Mesenchymal stem cell (in vitro differentiated cells and primary cell): ENCODE measurements at regions not wholly inside any gene's neighbourhood (a gene's known extent, or its start where the extent isn't known, plus 50 kb on each side); places are given as distances from the start of the nearest gene placed in this dataset.

Source experiments
- DNase-seq: peaks from one replicate; pipeline ENCODE4 v3.0.0-alpha.2; 2013
- H2AFZ ChIP-seq: one replicate; pipeline ENCODE4 v1.6.1; 2013; ENCODE audit warnings: low read depth, mild to moderate bottlenecking, control low read depth, inconsistent platforms, low read length, moderate library complexity
- H2AK5ac ChIP-seq: 2 replicates; pipeline ENCODE4 v1.6.1; 2013; ENCODE audit warnings: low read length, moderate library complexity, mild to moderate bottlenecking, inconsistent platforms; ENCODE audit not compliant: severe bottlenecking
- H2BK120ac ChIP-seq: one replicate; pipeline ENCODE4 v1.6.1; 2013; ENCODE audit warnings: low read depth, mild to moderate bottlenecking, inconsistent platforms, low read length, moderate library complexity
- H2BK12ac ChIP-seq, 2 experiments: one replicate each; pipeline ENCODE4 v1.6.1; 2013; ENCODE audit warnings: inconsistent platforms in 2 of 2, low read length in 2 of 2, mild to moderate bottlenecking in 2 of 2, moderate library complexity in 2 of 2, control low read depth in 1 of 2
- H2BK15ac ChIP-seq: one replicate; pipeline ENCODE4 v1.6.1; 2013; ENCODE audit warnings: mild to moderate bottlenecking, low read depth, inconsistent platforms; ENCODE audit not compliant: poor library complexity, severe bottlenecking
- H2BK5ac ChIP-seq: 2 replicates; pipeline ENCODE4 v1.6.1; 2013; ENCODE audit warnings: low read depth, mild to moderate bottlenecking, low read length, control low read depth, inconsistent platforms; ENCODE audit not compliant: poor library complexity, severe bottlenecking
- H3K14ac ChIP-seq, 2 experiments: one replicate each; pipeline ENCODE4 v1.6.1; 2013; ENCODE audit warnings: inconsistent platforms in 2 of 2, low read length in 2 of 2, control low read depth in 1 of 2, mild to moderate bottlenecking in 1 of 2, moderate library complexity in 1 of 2
- H3K18ac ChIP-seq, 2 experiments: one replicate each; pipeline ENCODE4 v1.6.1; 2013; ENCODE audit warnings: inconsistent platforms in 2 of 2, low read length in 2 of 2, control low read depth in 1 of 2, low read depth in 1 of 2, mild to moderate bottlenecking in 1 of 2
- H3K23ac ChIP-seq, 2 experiments: one replicate each; pipeline ENCODE4 v1.6.1; 2013; ENCODE audit warnings: inconsistent platforms in 2 of 2, low read length in 2 of 2, mild to moderate bottlenecking in 2 of 2, moderate library complexity in 2 of 2, control low read depth in 1 of 2
- H3K27ac ChIP-seq: 2 replicates; pipeline ENCODE4 v1.5.1; 2013; ENCODE audit warnings: mild to moderate bottlenecking, moderate library complexity, low read length, control low read depth, inconsistent platforms; ENCODE audit not compliant: poor library complexity, severe bottlenecking
- H3K27me3 ChIP-seq, 2 experiments: 2 replicates each; pipeline versions ENCODE4 v1.6.1 to v1.7.0; 2013; ENCODE audit warnings: low read length in 2 of 2, mild to moderate bottlenecking in 2 of 2, moderate library complexity in 2 of 2, control low read depth in 1 of 2, inconsistent platforms in 1 of 2; ENCODE audit not compliant: control insufficient read depth in 1 of 2, insufficient read depth in 1 of 2
- H3K36me3 ChIP-seq, 2 experiments: 2 replicates each; pipeline versions ENCODE4 v1.6.1 to v1.7.0; 2013; ENCODE audit warnings: low read length in 2 of 2, control low read depth in 1 of 2, inconsistent platforms in 1 of 2, low read depth in 1 of 2, mild to moderate bottlenecking in 1 of 2; ENCODE audit not compliant: insufficient read depth in 2 of 2, control insufficient read depth in 1 of 2
- H3K4ac ChIP-seq, 2 experiments: one replicate each; pipeline ENCODE4 v1.6.1; 2013; ENCODE audit warnings: inconsistent platforms in 2 of 2, low read length in 2 of 2, mild to moderate bottlenecking in 2 of 2, moderate library complexity in 2 of 2, control low read depth in 1 of 2, low read depth in 1 of 2
- H3K4me1 ChIP-seq: 2 replicates; pipeline ENCODE4 v1.6.1; 2013; ENCODE audit warnings: low read depth, low read length, control low read depth; ENCODE audit not compliant: control insufficient read depth, insufficient read depth
- H3K4me2 ChIP-seq: 2 replicates; pipeline ENCODE4 v1.6.1; 2013; ENCODE audit warnings: low read length, mild to moderate bottlenecking, inconsistent platforms; ENCODE audit not compliant: poor library complexity, severe bottlenecking
- H3K4me3 ChIP-seq, 2 experiments: 2 replicates each; pipeline versions ENCODE4 v1.5.1 to v1.7.0; 2013; ENCODE audit warnings: low read length in 2 of 2, mild to moderate bottlenecking in 2 of 2, control low read depth in 1 of 2, low read depth in 1 of 2; ENCODE audit not compliant: insufficient read depth in 1 of 2
- H3K79me1 ChIP-seq: replicated peaks from 2 replicates; pipeline ENCODE4 v1.6.1; 2013; ENCODE audit warnings: mild to moderate bottlenecking, control low read depth, low read length, inconsistent platforms; ENCODE audit not compliant: poor library complexity, severe bottlenecking
- H3K9ac ChIP-seq: 2 replicates; pipeline ENCODE4 v1.7.0; 2013; ENCODE audit warnings: mild to moderate bottlenecking, low read length, moderate library complexity
- H3K9me3 ChIP-seq: 2 replicates; pipeline ENCODE4 v1.7.0; 2013; ENCODE audit warnings: mild to moderate bottlenecking, low read length; ENCODE audit not compliant: control insufficient read depth
- H4K8ac ChIP-seq: one replicate; pipeline ENCODE4 v1.6.1; 2013; ENCODE audit warnings: inconsistent platforms, mild to moderate bottlenecking, low read length, moderate library complexity
- H4K91ac ChIP-seq: one replicate; pipeline ENCODE4 v1.6.1; 2013; ENCODE audit warnings: mild to moderate bottlenecking, low read length, inconsistent platforms
- WGBS: methylation state at CpG from one replicate; pipeline ENCODE4 v1.1.7; 2013; ENCODE audit warnings: mixed read lengths; 5-methylcytosine and 5-hydroxymethylcytosine counted together

DNA sequence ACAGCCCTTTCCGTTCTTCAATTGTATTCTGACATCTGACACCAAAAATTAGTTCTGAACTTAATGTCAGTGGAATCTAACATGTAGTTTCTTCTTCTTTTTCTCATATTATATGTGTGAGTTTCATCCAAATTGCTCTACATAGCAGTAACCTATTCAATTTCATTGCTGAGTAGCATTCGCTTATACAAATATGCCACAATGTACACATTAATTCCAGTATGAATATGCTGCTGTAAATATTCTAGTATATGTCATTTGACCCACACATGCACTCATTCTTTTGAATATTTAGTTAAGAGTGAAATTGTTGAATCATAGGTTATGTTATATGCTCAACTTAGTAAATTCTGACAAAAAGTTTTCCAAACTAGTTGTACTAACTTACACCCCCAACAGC is 550.9 kb downstream of the CHSY3 start:
- no peak overlapping the region for H4K91ac ChIP-seq
- H3K4ac ChIP-seq: no peak overlapping the region
- H3K9ac ChIP-seq: no peak overlapping the region
- H3K4me3 ChIP-seq: no peak overlapping the region
- H3K27me3 ChIP-seq: no peaks in the 10 kb centered on the region
- H2AFZ ChIP-seq: no peak overlapping the region
- no peak for DNase-seq
- no peak overlapping the region for H3K4me2 ChIP-seq
- no peak overlapping the region for H3K23ac ChIP-seq
- H3K4me1 ChIP-seq: no peaks in the 10 kb centered on the region
- no peak overlapping the region for H3K18ac ChIP-seq
- no peak overlapping the region for H2BK120ac ChIP-seq
- H3K27ac ChIP-seq: no peak overlapping the region
- H2BK15ac ChIP-seq: no peak overlapping the region
- no peaks in the 10 kb centered on the region for H3K79me1 ChIP-seq
- H3K36me3 ChIP-seq: no peaks in the 10 kb centered on the region
- H2BK5ac ChIP-seq: no peak overlapping the region
- no peak overlapping the region for H3K14ac ChIP-seq
- H2AK5ac ChIP-seq: no peak overlapping the region
- peaks cover 15% of the 10 kb centered on the region for H3K9me3 ChIP-seq
- no peak overlapping the region for H4K8ac ChIP-seq
- 100% methylated on average over 1 of the region's 2 CpGs for WGBS
- H2BK12ac ChIP-seq: no peak overlapping the region

DNA sequence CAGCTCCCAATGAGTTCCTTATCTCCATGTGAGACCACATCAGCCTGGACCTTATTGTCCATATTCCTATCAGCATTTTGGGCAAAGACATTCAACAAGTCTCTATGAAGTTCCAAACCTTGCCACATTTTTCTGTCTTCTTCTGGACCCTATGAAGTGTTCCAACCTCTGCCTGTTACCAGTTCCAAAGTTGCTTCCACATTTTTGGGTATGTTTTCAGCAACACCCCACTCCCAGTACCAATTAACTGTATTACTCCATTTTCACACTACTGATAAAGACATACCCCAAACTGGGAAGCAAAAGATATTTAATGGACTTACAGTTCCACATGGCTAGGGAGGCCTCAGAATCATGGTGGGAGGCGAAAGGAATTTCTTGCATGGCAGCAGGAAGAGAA is 548.5 kb downstream of the CHSY3 start:
- no peak overlapping the region for H2AFZ ChIP-seq
- no peak overlapping the region for H4K8ac ChIP-seq
- no peak for DNase-seq
- H3K27me3 ChIP-seq: no peaks in the 10 kb centered on the region
- H3K4me3 ChIP-seq: no peak overlapping the region
- no peak overlapping the region for H2BK120ac ChIP-seq
- H4K91ac ChIP-seq: no peak overlapping the region
- WGBS: 100% methylated on average over 1 of the region's 1 CpG
- no peaks in the 10 kb centered on the region for H3K4me1 ChIP-seq
- H3K9ac ChIP-seq: no peak overlapping the region
- no peak overlapping the region for H2BK15ac ChIP-seq
- H2BK5ac ChIP-seq: no peak overlapping the region
- H3K79me1 ChIP-seq: no peaks in the 10 kb centered on the region
- no peak overlapping the region for H2AK5ac ChIP-seq
- H3K9me3 ChIP-seq: peaks cover 20% of the 10 kb centered on the region
- no peak overlapping the region for H3K14ac ChIP-seq
- H3K18ac ChIP-seq: no peak overlapping the region
- H3K4ac ChIP-seq: no peak overlapping the region
- H3K36me3 ChIP-seq: no peaks in the 10 kb centered on the region
- H3K23ac ChIP-seq: no peak overlapping the region
- H2BK12ac ChIP-seq: no peak overlapping the region
- no peak overlapping the region for H3K4me2 ChIP-seq
- no peak overlapping the region for H3K27ac ChIP-seq

DNA sequence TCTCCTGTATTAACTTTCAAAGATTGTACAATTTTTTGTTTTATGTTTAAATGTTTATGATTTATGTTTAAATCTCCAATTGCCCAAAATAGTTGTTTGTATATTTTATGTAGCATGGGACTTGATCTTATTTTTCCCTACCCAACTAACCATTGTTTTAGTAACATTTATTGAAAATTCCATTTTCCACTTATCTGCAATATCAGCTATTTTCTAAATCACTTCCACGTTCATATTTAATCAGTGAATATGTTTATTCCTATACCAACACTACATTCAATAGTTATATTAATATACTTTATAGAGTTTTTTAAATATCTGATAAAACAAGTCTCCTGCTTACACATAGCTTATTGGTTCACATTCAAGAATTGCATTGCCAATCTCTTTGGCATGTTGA is 532.2 kb downstream of the CHSY3 start:
- H3K4ac ChIP-seq: no peak overlapping the region
- no peak for DNase-seq
- no peak overlapping the region for H2BK15ac ChIP-seq
- H2AFZ ChIP-seq: no peak overlapping the region
- no peaks in the 10 kb centered on the region for H3K79me1 ChIP-seq
- H3K4me1 ChIP-seq: no peaks in the 10 kb centered on the region
- peaks cover 40% of the 10 kb centered on the region for H3K9me3 ChIP-seq
- no CpG with 5 or more reads among the region's 1 CpG for WGBS
- H3K36me3 ChIP-seq: no peaks in the 10 kb centered on the region
- no peak overlapping the region for H3K27ac ChIP-seq
- H3K27me3 ChIP-seq: no peaks in the 10 kb centered on the region
- H3K23ac ChIP-seq: no peak overlapping the region
- no peak overlapping the region for H3K4me3 ChIP-seq
- no peak overlapping the region for H2BK12ac ChIP-seq
- H3K9ac ChIP-seq: no peak overlapping the region
- H2BK120ac ChIP-seq: no peak overlapping the region
- H2BK5ac ChIP-seq: no peak overlapping the region
- no peak overlapping the region for H3K4me2 ChIP-seq
- H3K14ac ChIP-seq: no peak overlapping the region
- H4K91ac ChIP-seq: no peak overlapping the region
- no peak overlapping the region for H4K8ac ChIP-seq
- H2AK5ac ChIP-seq: no peak overlapping the region
- no peak overlapping the region for H3K18ac ChIP-seq

DNA sequence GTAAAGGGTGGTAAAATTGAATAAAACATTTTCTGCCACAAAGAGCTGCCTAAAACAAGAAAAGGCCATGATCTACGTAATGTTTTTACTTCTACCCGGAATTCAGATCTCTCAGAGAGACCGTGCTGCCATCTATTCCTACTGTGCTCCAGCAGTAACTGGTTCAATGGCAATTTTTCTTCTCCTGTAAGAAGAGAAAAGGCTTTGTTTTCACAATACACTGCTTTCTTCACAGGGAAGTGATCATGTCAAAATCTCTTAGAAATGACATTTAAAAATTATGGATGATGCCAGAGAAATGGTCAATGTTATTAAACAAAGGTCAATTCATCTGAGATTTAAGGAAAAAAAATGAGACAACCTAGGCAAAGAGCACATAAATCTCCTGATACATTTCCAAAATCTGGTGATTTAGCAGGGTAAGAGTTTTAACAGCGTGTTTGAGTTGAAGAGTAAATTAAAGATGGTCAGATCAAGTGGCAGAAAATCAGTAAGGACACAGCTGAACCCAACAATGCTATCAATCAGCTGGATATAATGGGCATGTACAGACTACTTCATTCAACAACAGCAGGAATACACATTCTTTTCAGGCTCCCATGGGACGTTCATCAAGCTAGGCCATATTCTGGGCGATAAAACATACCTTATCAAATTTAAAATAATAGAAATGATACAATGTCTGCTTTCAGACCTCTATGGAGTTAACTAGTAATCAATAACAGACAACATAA is 523.1 kb downstream of the CHSY3 start:
- Histone ChIP-seq H3K4me2 (no peak overlapping the region), H3K14ac (no peak overlapping the region), H3K27ac (no peak overlapping the region), H3K4me1 (peaks cover 2% of the 10 kb centered on the region), H2BK12ac (no peak overlapping the region), H2AK5ac (no peak overlapping the region), H3K79me1 (no peaks in the 10 kb centered on the region), H2AFZ (no peak overlapping the region), H3K4ac (no peak overlapping the region), H3K9me3 (no peaks in the 10 kb centered on the region), H3K18ac (no peak overlapping the region), H2BK5ac (no peak overlapping the region), H4K91ac (no peak overlapping the region), H3K23ac (no peak overlapping the region), H3K36me3 (no peaks in the 10 kb centered on the region), H2BK120ac (no peak overlapping the region), H4K8ac (no peak overlapping the region), H2BK15ac (no peak overlapping the region), H3K9ac (no peak overlapping the region), H3K27me3 (no peaks in the 10 kb centered on the region), H3K4me3 (no peak overlapping the region)
- WGBS: 91% methylated on average over 4 of the region's 6 CpGs
- DNase-seq: no peak
